Urinary bladder (tissue), 3 donors: ENCODE measurements at regions not wholly inside any gene's neighbourhood (a gene's known extent, or its start where the extent isn't known, plus 50 kb on each side); places are given as distances from the start of the nearest gene placed in this dataset.
"Not testable (repeated sequence)": the region's sequence is repeated elsewhere in the genome, so short reads cannot be mapped to it uniquely, and the experiment has no call there.

Source experiments
- DNase-seq: peaks from one replicate; pipeline ENCODE4 v3.0.0-alpha.2; 2015; ENCODE audit errors: extremely low spot score
- H3K27ac ChIP-seq: one replicate; pipeline ENCODE4 v1.5.1; 2013; ENCODE audit warnings: low read depth, mild to moderate bottlenecking, moderate library complexity
- H3K36me3 ChIP-seq: one replicate; pipeline ENCODE4 v1.6.1; 2013; ENCODE audit warnings: mild to moderate bottlenecking, moderate library complexity; ENCODE audit not compliant: insufficient read depth
- H3K4me1 ChIP-seq: one replicate; pipeline ENCODE4 v1.6.1; 2013; ENCODE audit warnings: mild to moderate bottlenecking, moderate library complexity; ENCODE audit not compliant: insufficient read depth
- H3K4me3 ChIP-seq: one replicate; pipeline ENCODE4 v1.5.1; 2013; ENCODE audit warnings: low read depth, low read length
- WGBS: extraction: QIAGEN DNeasy Blood & Tissue Kit; methylation state at CpG from one replicate; pipeline ENCODE4 v1.1.7; 2013; 5-methylcytosine and 5-hydroxymethylcytosine counted together
- donor health status: healthy with polysubstance abuse.
- donor health status: healthy.

DNA sequence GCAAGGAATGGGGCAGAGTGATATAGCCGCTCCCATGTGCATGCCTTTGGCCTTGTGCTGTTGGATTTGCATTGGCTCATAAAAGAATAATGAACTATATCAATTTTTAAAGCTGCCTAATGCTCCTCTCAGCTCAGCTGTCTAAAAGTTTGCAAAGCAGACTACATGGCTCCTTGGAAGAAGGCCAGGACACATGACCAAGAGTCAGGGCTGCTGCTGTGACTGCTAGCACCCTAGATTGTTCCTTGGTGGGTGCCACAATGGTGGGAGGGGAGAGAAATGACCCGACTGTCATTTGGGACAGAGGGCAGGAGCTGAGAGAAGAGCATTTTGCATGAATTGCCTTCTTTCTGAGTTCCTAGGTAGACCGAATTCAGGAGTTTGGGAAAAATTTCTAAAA lies 307.9 kb downstream of the PDCD6IP start:
- Histone ChIP-seq H3K4me1 (no peaks in the 10 kb centered on the region), H3K27ac (no peak overlapping the region), H3K4me3 (no peak overlapping the region), H3K36me3 (no peaks in the 10 kb centered on the region)
- 84% methylated on average over 3 of the region's 3 CpGs for WGBS
- DNase-seq, result no peak

DNA sequence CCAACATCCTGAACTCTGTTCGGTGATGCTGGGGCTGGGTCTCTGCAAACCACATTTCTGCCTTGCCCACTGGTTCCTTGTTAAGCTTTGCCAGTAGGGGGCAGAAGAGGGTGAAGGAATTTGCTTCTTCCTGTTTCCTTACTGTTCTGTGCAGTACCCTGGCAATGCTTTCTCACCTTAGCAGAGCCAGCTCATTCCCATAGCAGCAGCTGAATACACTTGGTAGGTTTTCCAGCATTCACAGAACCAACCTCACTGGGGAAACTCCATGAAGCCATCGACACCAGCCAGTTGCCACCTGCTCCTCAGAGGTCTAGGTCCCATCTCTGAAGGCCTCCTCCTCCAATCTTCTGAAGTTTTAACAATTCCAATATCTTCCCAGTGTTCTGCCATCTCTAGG lies 308.4 kb downstream of the PDCD6IP start:
- H3K27ac ChIP-seq, result no peak overlapping the region
- DNase-seq, result no peak
- H3K36me3 ChIP-seq, result no peaks in the 10 kb centered on the region
- H3K4me3 ChIP-seq, result no peak overlapping the region
- 75% methylated on average over 2 of the region's 2 CpGs for WGBS
- no peaks in the 10 kb centered on the region for H3K4me1 ChIP-seq

DNA sequence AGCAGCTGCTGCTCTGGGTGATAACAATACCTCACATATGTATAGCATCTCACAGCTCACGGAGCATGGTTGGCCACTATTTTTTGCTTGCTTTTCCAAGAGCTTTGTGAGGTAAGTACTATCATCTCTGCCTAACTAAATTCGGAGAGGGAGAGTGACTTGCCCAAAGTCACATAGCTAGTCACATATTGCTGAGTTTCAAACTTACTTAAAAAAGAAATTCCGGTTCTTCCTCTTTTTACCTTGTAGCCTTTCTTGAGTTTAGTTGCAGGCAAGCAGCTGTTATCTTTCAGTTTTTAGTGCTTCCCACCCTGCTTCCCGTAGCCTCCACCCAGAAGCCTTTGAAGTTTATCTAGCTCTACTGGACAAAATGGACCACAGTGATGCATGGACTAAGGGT lies 309.2 kb downstream of the PDCD6IP start:
- no peak overlapping the region for H3K4me3 ChIP-seq
- H3K4me1 ChIP-seq, result no peaks in the 10 kb centered on the region
- no peak overlapping the region for H3K27ac ChIP-seq
- 63% methylated on average over 4 of the region's 4 CpGs for WGBS
- no peak for DNase-seq
- H3K36me3 ChIP-seq, result no peaks in the 10 kb centered on the region

DNA sequence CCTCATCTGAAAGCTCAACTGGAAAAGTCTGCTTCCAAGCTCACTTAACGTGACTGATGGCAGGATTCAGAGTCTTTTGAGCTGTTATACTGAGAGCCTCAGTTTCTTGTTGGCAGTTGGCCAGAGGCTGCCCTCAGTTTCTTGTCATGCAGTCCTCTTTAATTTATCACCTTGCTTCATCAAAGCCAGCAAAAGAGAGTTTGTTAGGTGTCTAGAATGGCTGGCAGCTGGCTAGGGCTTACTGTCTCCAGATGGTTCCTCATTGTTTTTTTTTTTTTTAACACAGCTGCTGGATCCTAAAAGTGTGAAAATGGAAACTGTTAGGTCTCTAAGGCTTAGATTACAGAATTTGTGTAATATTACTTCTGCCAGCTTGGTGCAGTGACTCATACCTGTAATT lies 310.6 kb downstream of the PDCD6IP start:
- no peak for DNase-seq
- WGBS, result 59% methylated on average over 1 of the region's 1 CpG
- Histone ChIP-seq H3K4me3 (no peak overlapping the region), H3K27ac (no peak overlapping the region), H3K36me3 (no peaks in the 10 kb centered on the region), H3K4me1 (no peaks in the 10 kb centered on the region)

DNA sequence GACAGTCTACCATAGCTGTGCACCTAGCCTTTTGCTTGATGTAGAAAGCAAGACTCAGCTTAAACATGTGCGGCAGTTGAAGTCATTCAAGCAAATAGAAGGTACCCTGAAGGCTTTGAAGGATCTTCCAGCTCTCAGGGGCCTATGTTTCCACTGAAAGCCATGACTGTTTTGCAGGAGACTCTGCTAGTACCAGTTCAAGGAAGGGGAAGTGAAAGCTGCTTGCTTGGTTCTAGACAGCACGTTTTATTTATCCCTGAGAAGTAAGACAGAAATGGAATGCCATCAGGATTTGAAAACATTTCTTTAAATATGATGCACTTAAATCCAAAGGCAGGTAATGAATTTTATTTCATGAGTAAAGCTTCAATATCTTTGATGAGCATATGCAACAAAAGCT lies 311.4 kb downstream of the PDCD6IP start:
- Histone ChIP-seq H3K27ac (no peak overlapping the region), H3K36me3 (no peaks in the 10 kb centered on the region), H3K4me3 (no peak overlapping the region), H3K4me1 (no peaks in the 10 kb centered on the region)
- no peak for DNase-seq
- WGBS, result 81% methylated on average over 2 of the region's 2 CpGs

DNA sequence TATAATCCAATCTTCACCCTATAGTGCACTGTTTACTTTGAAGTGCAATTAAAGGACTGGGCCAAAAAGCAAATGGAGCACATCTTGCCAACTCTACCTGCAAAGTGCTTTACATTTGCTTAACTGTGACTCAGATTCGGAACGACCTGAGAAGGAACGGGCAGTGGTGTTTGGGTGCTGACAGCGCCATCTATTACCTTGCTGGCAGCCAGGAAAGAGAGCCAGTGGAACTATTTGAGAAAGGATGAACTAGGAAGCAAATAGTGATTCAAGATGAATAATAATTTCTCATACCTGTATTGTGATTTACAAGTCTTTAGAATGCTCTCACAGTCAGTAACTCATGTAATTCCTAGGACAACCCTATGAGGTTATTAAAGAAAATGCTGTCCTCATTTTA lies 312.9 kb downstream of the PDCD6IP start:
- Histone ChIP-seq H3K4me3 (no peak overlapping the region), H3K27ac (no peak overlapping the region), H3K4me1 (no peaks in the 10 kb centered on the region), H3K36me3 (no peaks in the 10 kb centered on the region)
- no peak for DNase-seq
- WGBS, result 71% methylated on average over 4 of the region's 4 CpGs

DNA sequence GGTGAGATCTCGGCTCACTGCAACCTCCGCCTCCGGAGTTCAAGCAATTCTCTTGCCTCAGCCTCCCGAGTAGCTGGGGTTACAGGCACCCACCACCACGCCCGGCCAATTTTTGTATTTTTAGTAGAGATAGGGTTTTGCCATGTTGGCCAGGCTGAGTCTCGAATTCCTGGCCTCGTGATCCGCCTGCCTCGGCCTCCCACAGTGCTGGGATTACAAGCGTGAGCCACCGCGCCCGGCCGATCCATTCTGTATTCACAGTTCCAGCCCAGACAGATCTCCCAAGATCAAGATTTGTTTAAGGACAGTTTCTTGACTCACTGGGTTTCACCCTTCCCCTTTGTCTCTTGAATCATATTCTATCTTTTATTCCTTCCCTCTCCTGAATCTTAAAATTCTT lies 313.8 kb downstream of the PDCD6IP start:
- not testable (repeated sequence) for H3K4me1 ChIP-seq, H3K27ac ChIP-seq, H3K36me3 ChIP-seq, H3K4me3 ChIP-seq, DNase-seq
- 95% methylated on average over 15 of the region's 15 CpGs for WGBS

DNA sequence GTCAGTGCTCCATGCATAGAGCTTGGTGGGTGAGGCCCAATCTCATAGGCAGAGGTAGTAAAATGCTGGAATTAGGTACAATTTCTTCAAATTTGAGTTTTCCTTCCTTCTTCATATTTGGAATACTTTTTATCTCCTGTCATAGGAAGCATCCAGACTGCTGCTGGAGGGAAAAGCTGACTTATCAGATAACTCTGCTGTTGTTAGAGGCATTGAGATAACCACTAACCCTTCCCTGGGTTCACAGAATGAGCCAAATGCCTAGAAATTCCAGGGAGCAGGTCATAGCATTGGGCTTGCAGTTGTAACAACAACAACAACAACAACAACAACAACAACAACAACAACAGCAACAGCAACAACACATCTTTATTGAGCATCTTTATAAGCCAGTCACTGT lies 332.7 kb downstream of the PDCD6IP start:
- no peak overlapping the region for H3K4me3 ChIP-seq
- no peak overlapping the region for H3K27ac ChIP-seq
- DNase-seq, result no peak

DNA sequence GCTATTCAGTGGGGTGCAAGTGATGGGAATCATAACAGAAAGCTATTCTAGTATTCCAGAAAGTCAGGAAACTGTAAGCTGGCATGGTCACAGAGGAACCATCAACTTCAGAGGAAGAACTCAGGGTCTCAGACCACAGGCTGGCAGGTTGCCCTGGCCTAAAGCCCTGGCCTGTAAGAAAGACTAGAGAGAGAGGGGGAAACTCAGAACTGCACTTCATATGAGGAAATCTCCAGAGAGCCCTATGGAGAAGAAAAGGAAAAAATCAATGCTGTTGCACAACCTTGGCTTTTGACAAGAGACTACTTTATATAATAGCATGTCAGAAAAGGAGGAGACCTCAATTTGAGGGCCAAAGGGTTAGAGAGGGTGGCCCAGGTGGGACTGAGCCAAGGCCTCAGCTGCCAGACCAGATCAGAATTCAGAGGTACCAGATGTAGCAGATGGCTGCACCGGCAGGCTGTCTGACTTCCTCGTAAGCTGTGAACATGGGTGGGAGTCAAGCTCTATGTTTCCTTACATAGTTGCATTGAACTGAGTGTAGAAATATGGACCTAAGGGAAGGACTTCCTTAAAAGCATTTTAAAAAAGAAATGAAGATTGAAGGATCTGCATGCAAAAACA lies 333.8 kb downstream of the PDCD6IP start:
- H3K27ac ChIP-seq, result no peak overlapping the region
- H3K4me1 ChIP-seq, result no peaks in the 10 kb centered on the region
- H3K36me3 ChIP-seq, result no peaks in the 10 kb centered on the region
- DNase-seq, result no peak
- 18% methylated on average over 2 of the region's 2 CpGs for WGBS
- H3K4me3 ChIP-seq, result no peak overlapping the region

More for the DNA sequence above, 332.7 kb downstream of the PDCD6IP start:
- Histone ChIP-seq H3K4me1 (no peaks in the 10 kb centered on the region), H3K36me3 (no peaks in the 10 kb centered on the region)

DNA sequence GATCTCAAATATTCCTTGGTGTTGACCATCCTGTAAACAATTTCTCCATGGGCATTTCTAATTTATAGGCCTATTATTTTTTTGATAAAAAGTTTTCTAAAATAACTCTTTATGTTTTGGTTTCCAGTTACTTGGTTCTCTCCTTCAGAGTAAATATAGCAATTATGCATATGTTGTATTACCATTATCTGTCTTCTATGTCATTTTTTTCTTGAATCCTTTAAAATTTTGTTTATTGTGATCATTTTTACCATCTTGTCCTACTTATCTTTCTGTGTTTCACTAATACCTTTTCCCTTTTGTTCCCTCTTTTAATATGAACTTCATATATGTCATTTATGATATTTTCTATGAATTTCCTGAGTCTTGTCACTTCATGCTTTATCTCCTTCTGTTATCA lies 341.1 kb downstream of the PDCD6IP start:
- Histone ChIP-seq H3K27ac (no peak overlapping the region), H3K4me1 (no peaks in the 10 kb centered on the region), H3K4me3 (no peak overlapping the region), H3K36me3 (no peaks in the 10 kb centered on the region)
- DNase-seq, result no peak

DNA sequence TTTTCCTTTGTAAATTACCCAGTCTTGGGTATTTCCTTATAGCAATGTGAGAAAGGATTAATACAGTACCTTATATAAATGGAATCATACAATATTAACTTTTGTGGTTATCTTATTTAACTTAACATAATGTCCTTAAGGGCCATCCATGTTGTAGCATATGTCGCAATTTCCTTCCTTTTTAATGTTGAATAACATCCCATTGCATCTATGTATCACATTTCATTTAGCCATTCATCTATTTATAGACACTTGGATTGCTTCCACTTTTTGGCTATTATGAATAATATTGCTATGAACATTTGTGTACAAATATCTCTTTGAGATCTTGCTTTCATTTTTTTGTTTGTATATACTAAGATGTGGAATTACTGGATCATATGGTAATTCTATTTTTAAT lies 342.2 kb downstream of the PDCD6IP start:
- Histone ChIP-seq H3K4me3 (no peak overlapping the region), H3K36me3 (no peaks in the 10 kb centered on the region), H3K27ac (no peak overlapping the region), H3K4me1 (no peaks in the 10 kb centered on the region)
- DNase-seq, result no peak
- 87% methylated on average over 1 of the region's 1 CpG for WGBS

DNA sequence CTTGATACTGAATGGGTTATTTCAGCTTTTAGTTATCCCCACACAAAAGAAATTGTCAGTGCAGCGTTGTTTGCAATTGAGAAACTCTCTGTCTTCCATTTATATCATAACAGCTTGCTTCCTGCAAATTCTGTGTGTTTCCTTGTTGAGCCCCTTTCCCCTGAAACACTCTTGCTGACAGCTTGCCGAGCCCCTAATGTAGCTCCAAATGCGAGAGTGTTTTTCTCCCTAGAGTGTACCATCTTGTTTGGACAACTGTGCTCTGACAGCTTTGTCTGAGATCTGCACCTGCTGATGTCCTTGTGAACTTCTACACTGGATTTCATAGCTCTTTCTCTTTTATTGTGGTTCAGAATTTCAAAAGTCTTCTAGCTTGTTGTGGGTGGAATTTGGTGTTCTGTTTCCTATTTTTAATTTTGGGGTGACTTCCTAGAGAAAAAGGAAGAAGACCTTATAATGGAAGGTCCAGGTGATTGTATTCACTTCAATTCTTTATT lies 343.5 kb downstream of the PDCD6IP start:
- Histone ChIP-seq H3K36me3 (no peaks in the 10 kb centered on the region), H3K4me1 (no peaks in the 10 kb centered on the region), H3K27ac (no peak overlapping the region), H3K4me3 (no peak overlapping the region)
- DNase-seq, result no peak
- 83% methylated on average over 3 of the region's 3 CpGs for whole genome bisulfite sequencing

DNA sequence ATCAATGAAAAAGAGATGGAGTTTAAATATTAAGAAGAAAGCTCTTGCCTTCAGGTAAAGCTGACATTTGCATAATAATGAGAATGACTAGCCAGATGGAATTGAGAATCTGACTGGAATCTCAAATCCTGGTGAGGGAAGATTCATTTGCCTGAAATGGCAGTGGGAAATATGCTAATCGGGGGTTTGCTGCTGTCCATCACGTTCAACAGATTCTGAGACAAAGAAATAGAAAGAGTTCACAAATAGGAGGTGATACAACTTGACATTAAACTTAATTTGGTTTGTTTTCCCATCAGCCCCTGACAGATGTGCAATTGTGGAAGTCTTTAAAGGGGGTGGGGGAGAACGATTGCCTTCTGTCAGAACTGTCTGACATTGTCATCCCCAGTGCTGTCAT lies 347.4 kb downstream of the PDCD6IP start:
- WGBS, result 36% methylated on average over 3 of the region's 3 CpGs
- Histone ChIP-seq H3K27ac (no peak overlapping the region), H3K4me3 (no peak overlapping the region), H3K4me1 (no peaks in the 10 kb centered on the region), H3K36me3 (no peaks in the 10 kb centered on the region)
- DNase-seq, result no peak

DNA sequence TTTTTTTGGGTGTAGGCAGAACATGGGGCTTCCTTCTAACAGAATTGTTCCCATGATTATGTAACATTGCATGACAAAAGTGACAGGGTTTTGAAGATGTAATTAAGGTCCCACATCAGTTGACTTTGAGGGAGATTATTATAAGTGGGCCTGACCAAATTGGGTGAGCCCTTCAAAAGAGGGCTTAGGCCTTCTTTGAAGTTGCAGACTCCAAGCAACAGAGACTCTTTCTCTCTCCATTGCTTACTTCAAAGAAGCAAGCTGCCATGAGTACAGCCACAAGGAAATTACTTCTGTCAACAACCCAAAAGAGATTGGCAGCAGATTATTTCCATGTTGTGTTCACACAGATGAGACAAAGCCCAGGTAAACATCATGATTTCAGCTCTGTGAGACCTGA lies 348.2 kb downstream of the PDCD6IP start:
- no peaks in the 10 kb centered on the region for H3K36me3 ChIP-seq
- no peaks in the 10 kb centered on the region for H3K4me1 ChIP-seq
- no peak for DNase-seq
- H3K4me3 ChIP-seq, result no peak overlapping the region
- H3K27ac ChIP-seq, result no peak overlapping the region

DNA sequence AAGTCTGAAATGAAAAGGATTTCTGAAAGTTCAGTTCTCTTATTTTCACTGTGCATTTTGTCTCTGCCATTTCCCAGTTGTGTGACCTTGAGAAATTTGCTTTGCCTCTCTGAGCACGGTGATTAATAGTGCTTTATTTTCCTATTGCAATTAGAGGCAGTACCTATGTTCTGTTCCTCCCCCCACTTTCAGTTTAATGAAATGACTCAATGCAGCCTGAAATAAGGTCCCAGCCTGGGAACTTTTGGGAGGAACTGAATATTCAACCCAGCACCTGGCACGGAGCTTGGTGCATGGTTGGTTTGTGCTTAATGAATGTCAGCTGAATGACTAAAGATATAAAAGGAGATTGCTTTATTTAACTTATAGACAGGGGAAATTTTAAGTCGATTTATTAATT lies 352.6 kb downstream of the PDCD6IP start:
- WGBS, result 82% methylated on average over 3 of the region's 3 CpGs
- no peak for DNase-seq
- H3K4me1 ChIP-seq, result no peaks in the 10 kb centered on the region

More for the DNA sequence above, 352.6 kb downstream of the PDCD6IP start:
- Histone ChIP-seq H3K27ac (no peak overlapping the region), H3K4me3 (no peak overlapping the region), H3K36me3 (no peaks in the 10 kb centered on the region)
